ENCODE measurements at regions not wholly inside any gene's neighbourhood (a gene's known extent, or its start where the extent isn't known, plus 50 kb on each side); places are given as distances from the start of the nearest gene placed in this dataset.

- no peak for TF ChIP-seq CTCF (IDR thresholded peaks at IDR 0.05)
- no peak for TF ChIP-seq ZNF138 (CRISPR knock-in tag; conservative IDR thresholded peaks at IDR 0.05)
- TF ChIP-seq ZNF423 (CRISPR knock-in tag; IDR thresholded peaks at IDR 0.05) = no peak
- TF ChIP-seq MAX (CRISPR knock-in tag; IDR thresholded peaks at IDR 0.05) = no peak
- no peak for TF ChIP-seq TCF7 (CRISPR knock-in tag; IDR thresholded peaks at IDR 0.05; ENCODE audit: low read depth)
- no peak for TF ChIP-seq NR1H2 (CRISPR knock-in tag; IDR thresholded peaks at IDR 0.05)
- TF ChIP-seq ARID4B (CRISPR knock-in tag; IDR thresholded peaks at IDR 0.05; ENCODE audit: borderline replicate concordance) = no peak
- no peak for TF ChIP-seq PRDM15 (CRISPR knock-in tag; IDR thresholded peaks at IDR 0.05)
- no peak for TF ChIP-seq JUN (CRISPR knock-in tag; IDR thresholded peaks at IDR 0.05)
Measured at GRCh38 chr16:66147291-66147690, 219.2 kb upstream of the CDH5 start.

Data from WTC11 (cell line).